Skin of body (tissue), 1 donor: ENCODE measurements at regions not wholly inside any gene's neighbourhood (a gene's known extent, or its start where the extent isn't known, plus 50 kb on each side); places are given as distances from the start of the nearest gene placed in this dataset.
A peak's percentile ranks its signal among the peaks of the same experiment; 100 is the strongest.

Source experiments
- DNase-seq: peaks from one replicate; lab custom pipeline; 2025; lab: John Stamatoyannopoulos, UW

GRCh38 chr2:106041150-106041549, 153.0 kb downstream of the UXS1 start:
- no peak for DNase-seq

- DNase-seq: no peak
These were observed 154.3 kb downstream of the UXS1 start for GRCh38 chr2:106039634-106040315.

GRCh38 chr2:106038601-106039375, 155.3 kb downstream of the UXS1 start:
- peak; percentile 4 for DNase-seq

- DNase-seq: no peak
These were observed 156.2 kb downstream of the UXS1 start for GRCh38 chr2:106037932-106038331.

GRCh38 chr2:106037262-106037661, 156.8 kb downstream of the UXS1 start:
- no peak for DNase-seq

GRCh38 chr2:106034325-106034724, 159.8 kb downstream of the UXS1 start:
- DNase-seq: no peak

GRCh38 chr2:106032676-106033075, 161.4 kb downstream of the UXS1 start:
- no peak for DNase-seq

GRCh38 chr2:106030287-106031268, 163.5 kb downstream of the UXS1 start:
- peak; percentile 96 for DNase-seq

- no peak for DNase-seq
These were observed 165.9 kb downstream of the UXS1 start for GRCh38 chr2:106028192-106028591.

- DNase-seq: no peak
These were observed 167.6 kb downstream of the UXS1 start for GRCh38 chr2:106026271-106027190.

GRCh38 chr2:106025796-106026195, 168.3 kb downstream of the UXS1 start:
- DNase-seq: no peak

GRCh38 chr2:106021662-106022028, 172.5 kb downstream of the UXS1 start:
- no peak for DNase-seq

- no peak for DNase-seq
These were observed 173.1 kb downstream of the UXS1 start for GRCh38 chr2:106020821-106021661.

- DNase-seq: peak; percentile 58
These were observed 174.1 kb downstream of the UXS1 start for GRCh38 chr2:106020032-106020431.

- no peak for DNase-seq
These were observed 176.0 kb downstream of the UXS1 start for GRCh38 chr2:106018141-106018540.

- DNase-seq: no peak
These were observed 181.3 kb downstream of the UXS1 start for GRCh38 chr2:106012591-106013347.

GRCh38 chr2:106012001-106012590, 182.0 kb downstream of the UXS1 start:
- DNase-seq: no peak

GRCh38 chr2:106011380-106011779, 182.7 kb downstream of the UXS1 start:
- peak; percentile 44 for DNase-seq
